H1 (cell line): ENCODE measurements at regions not wholly inside any gene's neighbourhood (a gene's known extent, or its start where the extent isn't known, plus 50 kb on each side); places are given as distances from the start of the nearest gene placed in this dataset.

Experiments
- CTCF ChIA-PET: fragments of 300-600 bp; sonication (Branson Sonifier 250); formaldehyde crosslinking; loops from one replicate; lab custom pipeline; 2021; ENCODE audit not compliant: partially characterized antibody; lab: Charles Lee
- POLR2A ChIA-PET: fragments of 300-600 bp; sonication (Branson Sonifier 250); formaldehyde crosslinking; loops from one replicate; lab custom pipeline; 2021; ENCODE audit warnings: inconsistent platforms; ENCODE audit not compliant: partially characterized antibody; lab: Charles Lee
- DNase-seq, 2 experiments: peaks; one replicate each; pipeline versions ENCODE4 v3.0.0 to v3.0.0-alpha.2; 2010 to 2022; ENCODE audit warnings: low spot score in 2 of 2, low read depth in 1 of 2, mixed read lengths in 1 of 2
- FAIRE-seq: peaks from 2 replicates; lab custom pipeline; 2011; peaks lifted over from hg19 to GRCh38; lab: Jason Lieb, UNC
- H2AFZ ChIP-seq: 2 replicates; pipeline ENCODE4 v1.8.1; 2012; ENCODE audit warnings: low read length, inconsistent platforms
- H2AK5ac ChIP-seq: 2 replicates; pipeline ENCODE4 v1.6.1; 2013; ENCODE audit warnings: low read depth, low read length
- H2BK120ac ChIP-seq: replicated peaks from 2 replicates; pipeline ENCODE3; 2013; ENCODE audit warnings: low read depth, low read length, inconsistent platforms
- H2BK12ac ChIP-seq: 2 replicates; pipeline ENCODE4 v1.6.1; 2013; ENCODE audit warnings: low read depth, low read length
- H2BK15ac ChIP-seq: 2 replicates; pipeline ENCODE4 v1.6.1; 2013; ENCODE audit warnings: low read length
- H2BK20ac ChIP-seq: 2 replicates; pipeline ENCODE4 v1.6.1; 2013; ENCODE audit warnings: low read length
- H2BK5ac ChIP-seq: 2 replicates; pipeline ENCODE4 v1.6.1; 2013; ENCODE audit warnings: low read depth, low read length
- H3K14ac ChIP-seq: 2 replicates; pipeline ENCODE4 v1.6.1; 2013; ENCODE audit warnings: inconsistent platforms; ENCODE audit not compliant: insufficient read length
- H3K18ac ChIP-seq: 2 replicates; pipeline ENCODE4 v1.6.1; 2013; ENCODE audit warnings: low read length; ENCODE audit errors: extremely low read depth
- H3K23ac ChIP-seq: 2 replicates; pipeline ENCODE4 v1.6.1; 2013; ENCODE audit warnings: inconsistent platforms; ENCODE audit not compliant: insufficient read length
- H3K23me2 ChIP-seq: 2 replicates; pipeline ENCODE4 v1.6.1; 2013; ENCODE audit warnings: low read depth, low read length
- H3K27ac ChIP-seq: 2 replicates; pipeline ENCODE4 v1.6.1; 2011; ENCODE audit warnings: low read depth, low read length, inconsistent platforms
- H3K27me3 ChIP-seq, 4 experiments: replicated peaks in 1 of 4; 1 replicate in 1 of 4; 2 replicates in 3 of 4; pipeline versions ENCODE4 v1.6.1 to v1.8.1; 2011 to 2013; ENCODE audit warnings: low read length in 3 of 4, mild to moderate bottlenecking in 3 of 4, inconsistent platforms in 2 of 4, mixed read lengths in 2 of 4, moderate library complexity in 1 of 4; ENCODE audit not compliant: control insufficient read depth in 3 of 4, insufficient read depth in 3 of 4; ENCODE audit errors: extremely low read depth in 1 of 4
- H3K36me3 ChIP-seq, 4 experiments: 2 replicates each; pipeline versions ENCODE4 v1.6.1 to v1.8.1; 2011 to 2013; ENCODE audit warnings: mild to moderate bottlenecking in 4 of 4, low read length in 3 of 4, moderate library complexity in 2 of 4, control low read depth in 1 of 4, inconsistent platforms in 1 of 4; ENCODE audit not compliant: insufficient read depth in 4 of 4, control insufficient read depth in 2 of 4
- H3K4ac ChIP-seq: replicated peaks from 2 replicates; pipeline ENCODE3; 2013; ENCODE audit warnings: low read length, low read depth, mixed read lengths, inconsistent platforms; ENCODE audit not compliant: insufficient read length
- H3K4me1 ChIP-seq, 4 experiments: replicated peaks in 1 of 4; 1 replicate in 1 of 4; 2 replicates in 3 of 4; pipeline versions ENCODE4 v1.6.1 to v1.8.1; 2011 to 2013; ENCODE audit warnings: low read length in 3 of 4, inconsistent platforms in 2 of 4, mixed read lengths in 1 of 4; ENCODE audit not compliant: insufficient read depth in 4 of 4, control insufficient read depth in 3 of 4
- H3K4me2 ChIP-seq, 2 experiments: 2 replicates each; pipeline versions ENCODE4 v1.6.1 to v1.8.1; 2011 to 2013; ENCODE audit warnings: low read depth in 2 of 2, low read length in 2 of 2, control low read depth in 1 of 2, inconsistent platforms in 1 of 2, mild to moderate bottlenecking in 1 of 2; ENCODE audit not compliant: insufficient read depth in 1 of 2
- H3K4me3 ChIP-seq, 4 experiments: fragments of 200-600, 300-600 bp in 1 of 4; sonication (generic), shearing (Covaris generic), sonication (Bioruptor Twin) in 1 of 4; 2 replicates each; pipeline versions ENCODE4 v1.5.1 to v1.8.1; 2011 to 2016; ENCODE audit warnings: low read length in 4 of 4, low read depth in 3 of 4, control low read depth in 2 of 4, inconsistent platforms in 2 of 4, mild to moderate bottlenecking in 2 of 4, mixed read lengths in 1 of 4, moderate library complexity in 1 of 4; ENCODE audit not compliant: insufficient read depth in 2 of 4; ENCODE audit errors: extremely low read depth in 1 of 4
- H3K56ac ChIP-seq: replicated peaks from 2 replicates; pipeline ENCODE3; 2013; ENCODE audit warnings: low read depth, mild to moderate bottlenecking, mixed read lengths, low read length, inconsistent platforms; ENCODE audit not compliant: insufficient read length
- H3K79me1 ChIP-seq: 2 replicates; pipeline ENCODE4 v1.6.1; 2013; ENCODE audit warnings: low read depth, low read length, control low read depth
- H3K79me2 ChIP-seq, 2 experiments: 2 replicates each; pipeline versions ENCODE4 v1.6.1 to v1.8.1; 2012 to 2013; ENCODE audit warnings: low read length in 2 of 2, mild to moderate bottlenecking in 2 of 2, inconsistent platforms in 1 of 2; ENCODE audit not compliant: insufficient read depth in 2 of 2, control insufficient read depth in 1 of 2
- H3K9ac ChIP-seq, 4 experiments: replicated peaks in 1 of 4; 1 replicate in 1 of 4; 2 replicates in 3 of 4; pipeline versions ENCODE4 v1.6.1 to v1.8.1; 2011 to 2013; ENCODE audit warnings: low read depth in 3 of 4, low read length in 3 of 4, control low read depth in 2 of 4, mild to moderate bottlenecking in 2 of 4, moderate library complexity in 2 of 4, inconsistent platforms in 1 of 4; ENCODE audit errors: extremely low read depth in 1 of 4
- H3K9me3 ChIP-seq, 2 experiments: 2 replicates each; pipeline versions ENCODE4 v1.6.1 to v1.8.1; 2012 to 2013; ENCODE audit warnings: mild to moderate bottlenecking in 2 of 2, moderate library complexity in 2 of 2, control low read depth in 1 of 2, inconsistent platforms in 1 of 2, low read depth in 1 of 2, low read length in 1 of 2, mixed read lengths in 1 of 2; ENCODE audit not compliant: insufficient read depth in 2 of 2
- H4K20me1 ChIP-seq, 2 experiments: replicated peaks in 1 of 2; 2 replicates each; pipeline versions ENCODE3 to v1.8.1; 2011 to 2013; ENCODE audit warnings: inconsistent platforms in 2 of 2, low read length in 2 of 2, mild to moderate bottlenecking in 1 of 2; ENCODE audit not compliant: insufficient read depth in 2 of 2, control insufficient read depth in 1 of 2
- H4K5ac ChIP-seq: 2 replicates; pipeline ENCODE4 v1.6.1; 2013; ENCODE audit warnings: low read length, low read depth, mixed read lengths, inconsistent platforms; ENCODE audit not compliant: insufficient read length
- H4K8ac ChIP-seq: 2 replicates; pipeline ENCODE4 v1.8.0; 2013; ENCODE audit warnings: mild to moderate bottlenecking, moderate library complexity, low read length, inconsistent platforms; ENCODE audit not compliant: insufficient read depth; ENCODE audit errors: extremely low read depth
- H4K91ac ChIP-seq: replicated peaks from 2 replicates; pipeline ENCODE3; 2013; ENCODE audit warnings: low read length, mixed read lengths, inconsistent platforms; ENCODE audit not compliant: insufficient read length
- CEBPB ChIP-seq: IDR thresholded peaks from 2 replicates; pipeline ENCODE4 v1.6.1; 2012; ENCODE audit warnings: low read depth, low read length
- CHD2 ChIP-seq: IDR thresholded peaks from 2 replicates; pipeline ENCODE4 v1.6.1; 2012; ENCODE audit warnings: low read length, improper control_type of control experiment
- HDAC2 ChIP-seq, 2 experiments: fragments of 300-600 bp in 1 of 2; sonication (generic) in 1 of 2; IDR thresholded peaks; 2 replicates each; pipeline ENCODE4 v1.6.1; 2011 to 2012; ENCODE audit warnings: low read depth in 2 of 2, low read length in 2 of 2, mild to moderate bottlenecking in 2 of 2, moderate library complexity in 2 of 2, borderline replicate concordance in 1 of 2, inconsistent platforms in 1 of 2
- RBBP5 ChIP-seq: IDR thresholded peaks from 2 replicates; pipeline ENCODE4 v1.7.1; 2012; ENCODE audit warnings: low read depth, mild to moderate bottlenecking, inconsistent platforms, low read length, moderate library complexity, borderline replicate concordance
- RXRA ChIP-seq: IDR thresholded peaks from 2 replicates; pipeline ENCODE4 v1.6.1; 2011; ENCODE audit warnings: low read depth, mild to moderate bottlenecking, low read length, moderate library complexity; ENCODE audit not compliant: insufficient read depth
- SAP30 ChIP-seq: fragments of 300-600 bp; sonication (generic); IDR thresholded peaks from 2 replicates; pipeline ENCODE4 v1.7.1; 2012; ENCODE audit warnings: low read length, moderate library complexity, mild to moderate bottlenecking, inconsistent platforms; ENCODE audit not compliant: insufficient read depth, insufficient replicate concordance
- SIRT6 ChIP-seq: IDR thresholded peaks from one replicate; pipeline ENCODE4 v1.7.1; 2012; ENCODE audit warnings: low read length, inconsistent platforms
- SP1 ChIP-seq: IDR thresholded peaks from 2 replicates; pipeline ENCODE4 v1.6.1; 2011; ENCODE audit warnings: low read depth, low read length
- TCF12 ChIP-seq: IDR thresholded peaks from 2 replicates; pipeline ENCODE4 v1.6.1; 2011; ENCODE audit warnings: low read depth, mild to moderate bottlenecking, low read length
- TEAD4 ChIP-seq: IDR thresholded peaks from 2 replicates; pipeline ENCODE4 v1.6.1; 2012; ENCODE audit warnings: low read depth, low read length, inconsistent platforms, mixed read lengths
- USF2 ChIP-seq: IDR thresholded peaks from 2 replicates; pipeline ENCODE4 v1.6.1; 2011; ENCODE audit warnings: low read length, improper control_type of control experiment
- ZNF274 ChIP-seq: IDR thresholded peaks from 2 replicates; pipeline ENCODE4 v1.7.0; 2012; ENCODE audit warnings: low read length, borderline replicate concordance; ENCODE audit errors: extremely low read depth
- WGBS, 2 experiments: shearing (Covaris generic) in 1 of 2; methylation state at CpG; one replicate each; pipeline versions ENCODE4 v1.1.6 to v1.1.7; 2013 to 2015; ENCODE audit warnings: low lambda C conversion rate in 2 of 2, mixed read lengths in 2 of 2, inconsistent platforms in 1 of 2, low coverage in 1 of 2, missing lambda C conversion rate in 1 of 2; ENCODE audit not compliant: insufficient replicate concordance in 2 of 2, insufficient coverage in 1 of 2, insufficient read length in 1 of 2; ENCODE audit errors: extremely low coverage in 1 of 2, missing lambda C conversion rate in 1 of 2; 5-methylcytosine and 5-hydroxymethylcytosine counted together

- Histone ChIP-seq H3K79me1 (no peaks in the 10 kb centered on the region), H3K27ac (no peak overlapping the region), H2BK20ac (no peak overlapping the region), H3K18ac (no peak overlapping the region), H3K4me1 (no peaks in the 10 kb centered on the region), H3K14ac (no peak overlapping the region), H3K36me3 (no peaks in the 10 kb centered on the region), H3K4me2 (no peak overlapping the region), H3K27me3 (no peaks in the 10 kb centered on the region), H2AFZ (no peak overlapping the region), H4K8ac (no peak overlapping the region), H3K9me3 (no peaks in the 10 kb centered on the region), H2AK5ac (no peak overlapping the region), H3K9ac (no peak overlapping the region), H4K5ac (no peak overlapping the region), H3K56ac (no peak overlapping the region), H3K23ac (no peak overlapping the region), H4K91ac (no peak overlapping the region), H3K79me2 (no peaks in the 10 kb centered on the region), H2BK15ac (no peak overlapping the region), H2BK5ac (no peak overlapping the region), H3K23me2 (no peaks in the 10 kb centered on the region), H3K4me3 (no peak overlapping the region), H2BK12ac (no peak overlapping the region), H3K4ac (no peak overlapping the region), H2BK120ac (no peak overlapping the region), H4K20me1 (no peaks in the 10 kb centered on the region)
- FAIRE-seq, result no peak
- CTCF ChIA-PET, result no interaction called here
- WGBS, 2 experiments, result 80% methylated on average over 1 of the region's 1 CpG; no CpG with 5 or more reads in 1 of the 2 experiments
- no peak for TF ChIP-seq USF2
- TF ChIP-seq CHD2, result no peak
- TF ChIP-seq SAP30, result no peak
- TF ChIP-seq RXRA, result no peak
- TF ChIP-seq TEAD4, result no peak
- TF ChIP-seq HDAC2 (IDR thresholded peaks at IDR 0.05; ENCODE audit: borderline replicate concordance in 1 of 2, low read depth in 2 of 2, low read length in 2 of 2), result no peak
- TF ChIP-seq TCF12, result no peak
- no peak for TF ChIP-seq CEBPB
- no peak for TF ChIP-seq SP1
- no peak for TF ChIP-seq SIRT6
- no peak for TF ChIP-seq ZNF274
- TF ChIP-seq RBBP5, result no peak
- no peak for DNase-seq
- POLR2A ChIA-PET, result no interaction called here
These were observed 793.5 kb upstream of the CNTN5 start for GRCh38 chr11:98227278-98227677.
